K562 (cell line): ENCODE measurements at regions not wholly inside any gene's neighbourhood (a gene's known extent, or its start where the extent isn't known, plus 50 kb on each side); places are given as distances from the start of the nearest gene placed in this dataset.

ENCODE experiments used
- ATAC-seq: fragments of 200-7000 bp; cut with Tn5 transposase; 3 replicates; pipeline ENCODE4 v1.9.1; 2020; ENCODE audit warnings: moderate library complexity
- BruUV-seq: library from RNA; stranded (reverse); fragments of 400-500 nt; replicated peaks from 2 replicates; lab custom pipeline; 2021; lab: Mats Ljungman, UMichigan
- CTCF ChIA-PET: fragments of 300-600 bp; formaldehyde crosslinking; extraction: SDS; loops from one replicate; lab custom pipeline; 2021; ENCODE audit warnings: low intra/inter-chr PET ratio; lab: Yijun Ruan, JAX
- POLR2A ChIA-PET: fragments of 300-600, 350-650 bp; sonication (Branson Sonifier 250); formaldehyde crosslinking; extraction: SDS; loops from one replicate; lab custom pipeline; 2021; ENCODE audit warnings: antibody characterized with exemption, inconsistent platforms; lab: Yijun Ruan, JAX
- DNase-seq, 4 experiments: peaks; one replicate each; pipeline versions ENCODE4 v3.0.0 to v3.0.0-alpha.2; 2011 to 2018; ENCODE audit warnings: low spot score in 3 of 4, mixed read lengths in 3 of 4; ENCODE audit errors: extremely low read depth in 1 of 4
- FAIRE-seq: peaks from 2 replicates; lab custom pipeline; 2011; peaks lifted over from hg19 to GRCh38; lab: Jason Lieb, UNC
- H2AFZ ChIP-seq: 2 replicates; pipeline ENCODE4 v1.6.0; 2011; ENCODE audit warnings: low read depth, low read length, control low read depth, inconsistent platforms
- H3K27ac ChIP-seq: fragments of 200-600 bp; 3 replicates; pipeline ENCODE4 v1.8.0; 2011; ENCODE audit warnings: low read depth, mild to moderate bottlenecking, control low read depth, inconsistent platforms, low read length, moderate library complexity, mixed read lengths; ENCODE audit errors: extremely low read depth
- H3K27me3 ChIP-seq, 2 experiments: fragments of 300-600 bp in 1 of 2; 2 replicates in 1 of 2; 3 replicates in 1 of 2; pipeline versions ENCODE4 v1.6.0 to v1.8.0; 2011; ENCODE audit warnings: inconsistent platforms in 2 of 2, low read length in 2 of 2, mild to moderate bottlenecking in 1 of 2, mixed read lengths in 1 of 2, moderate library complexity in 1 of 2; ENCODE audit not compliant: control insufficient read depth in 2 of 2, insufficient read depth in 2 of 2
- H3K36me3 ChIP-seq: fragments of 300-600 bp; 3 replicates; pipeline ENCODE4 v1.8.0; 2011; ENCODE audit warnings: mild to moderate bottlenecking, low read length, inconsistent platforms; ENCODE audit not compliant: control insufficient read depth, insufficient read depth
- H3K4me1 ChIP-seq, 2 experiments: fragments of 200-600 bp in 1 of 2; replicated peaks in 1 of 2; 2 replicates in 1 of 2; 3 replicates in 1 of 2; pipeline versions ENCODE4 v1.5.1 to v1.8.0; 2011; ENCODE audit warnings: inconsistent platforms in 2 of 2, low read length in 2 of 2, mild to moderate bottlenecking in 1 of 2, mixed read lengths in 1 of 2, moderate library complexity in 1 of 2; ENCODE audit not compliant: control insufficient read depth in 2 of 2, insufficient read depth in 2 of 2
- H3K4me2 ChIP-seq: 2 replicates; pipeline ENCODE4 v1.6.1; 2011; ENCODE audit warnings: low read length, control low read depth, inconsistent platforms, mixed read lengths; ENCODE audit not compliant: insufficient read depth
- H3K4me3 ChIP-seq: fragments of 200-600 bp; sonication (generic), shearing (Covaris generic); 2 replicates; pipeline ENCODE4 v1.5.1; 2016; ENCODE audit warnings: control low read depth, inconsistent platforms
- H3K79me2 ChIP-seq: fragments of 200-600 bp; 3 replicates; pipeline ENCODE4 v1.8.0; 2011; ENCODE audit warnings: low read length, inconsistent platforms; ENCODE audit not compliant: control insufficient read depth, insufficient read depth
- H3K9ac ChIP-seq, 2 experiments: 2 replicates each; pipeline versions ENCODE4 v1.6.0 to v1.6.1; 2011; ENCODE audit warnings: low read depth in 2 of 2, low read length in 2 of 2, control low read depth in 1 of 2, inconsistent platforms in 1 of 2, mild to moderate bottlenecking in 1 of 2, mixed read lengths in 1 of 2; ENCODE audit not compliant: insufficient read depth in 1 of 2
- H3K9me1 ChIP-seq: one replicate; pipeline ENCODE4 v1.6.0; 2011; ENCODE audit warnings: inconsistent platforms, mild to moderate bottlenecking, low read length, moderate library complexity; ENCODE audit not compliant: control insufficient read depth, insufficient read depth
- H3K9me3 ChIP-seq: replicated peaks from 2 replicates; pipeline ENCODE4 v1.5.1; 2011; ENCODE audit warnings: low read depth, low read length, inconsistent platforms; ENCODE audit not compliant: control insufficient read depth, insufficient read depth
- H4K20me1 ChIP-seq: replicated peaks from 2 replicates; pipeline ENCODE4 v1.6.1; 2011; ENCODE audit warnings: low read length, inconsistent platforms, mixed read lengths; ENCODE audit not compliant: control insufficient read depth, insufficient read depth
- CCNT2 ChIP-seq: IDR thresholded peaks from 2 replicates; pipeline ENCODE4 v1.6.1; 2011; ENCODE audit warnings: borderline replicate concordance, low read depth, mild to moderate bottlenecking, moderate library complexity, mixed read lengths, low read length; ENCODE audit not compliant: insufficient read length; ENCODE audit errors: extremely low read depth
- EP300 ChIP-seq: IDR thresholded peaks from 2 replicates; pipeline ENCODE4 v1.6.1; 2012; ENCODE audit warnings: low read length, improper control_type of control experiment
- GTF2A2 ChIP-seq: IDR thresholded peaks from 2 replicates; pipeline ENCODE4 v1.6.1; 2016; ENCODE audit warnings: mild to moderate bottlenecking, missing genetic modification characterization, missing compliant biosample characterization
- MTF1 ChIP-seq: fragments of 250-450 bp; sonication (Bioruptor Pico); IDR thresholded peaks from 2 replicates; pipeline ENCODE4 v1.9.0; 2021; ENCODE audit warnings: moderate library complexity, mild to moderate bottlenecking, inconsistent platforms, borderline replicate concordance
- NR2C2 ChIP-seq, 2 experiments: fragments of 200-800 bp in 1 of 2; sonication (Bioruptor generic) in 1 of 2; sonication (generic) in 1 of 2; formaldehyde crosslinking in 1 of 2; IDR thresholded peaks; 2 replicates each; pipeline versions ENCODE4 v1.6.1 to v1.8.0; 2016 to 2022; ENCODE audit warnings: mild to moderate bottlenecking in 1 of 2, missing compliant biosample characterization in 1 of 2, missing genetic modification characterization in 1 of 2, missing genetic modification reagents in 1 of 2
- SAP30 ChIP-seq: fragments of 200-600 bp; sonication (generic); IDR thresholded peaks from 2 replicates; pipeline ENCODE4 v1.6.1; 2012; ENCODE audit warnings: borderline replicate concordance, low read depth, mild to moderate bottlenecking, moderate library complexity, low read length, control low read depth, inconsistent platforms; ENCODE audit not compliant: insufficient read depth, poor library complexity, severe bottlenecking
- SMAD3 ChIP-seq: fragments of 450-650 bp; formaldehyde crosslinking; conservative IDR thresholded peaks from 2 replicates; pipeline ENCODE4 v1.4.0; 2020; ENCODE audit warnings: mild to moderate bottlenecking
- TCF3 ChIP-seq: sonication (generic); formaldehyde crosslinking; IDR thresholded peaks from 2 replicates; pipeline ENCODE4 v1.4.0; 2020; ENCODE audit warnings: mild to moderate bottlenecking, missing genetic modification reagents
- ZNF197 ChIP-seq: fragments of 200-800 bp; sonication (Bioruptor generic); IDR thresholded peaks from 2 replicates; pipeline ENCODE4 v1.6.1; 2016; ENCODE audit warnings: low read depth, missing genetic modification characterization, missing compliant biosample characterization
- in situ Hi-C: fragments of 300-500 bp; cut with MboI; formaldehyde crosslinking; loops from 4 replicates; pipeline ENCODE4 v1.15.0; 2018; ENCODE audit warnings: inconsistent platforms, mixed read lengths
- intact Hi-C: fragments of 100-400 bp; cut with micrococcal nuclease; formaldehyde crosslinking; loops from 2 replicates; pipeline ENCODE4 v1.14.2; 2022
- TF ChIP-seq, protein P1 (sequence below), 2 experiments: fragments of 450-650 bp in 1 of 2; IDR thresholded peaks; 2 replicates each; pipeline ENCODE4 v1.6.1; 2011 to 2017; ENCODE audit warnings: low read depth in 2 of 2, antibody characterized with exemption in 1 of 2, borderline replicate concordance in 1 of 2, low read length in 1 of 2, mild to moderate bottlenecking in 1 of 2, mixed read lengths in 1 of 2; ENCODE audit not compliant: control insufficient read depth in 1 of 2
- TF ChIP-seq, protein P2 (sequence below): sonication (generic); formaldehyde crosslinking; IDR thresholded peaks from 2 replicates; pipeline ENCODE4 v1.8.0; 2022; ENCODE audit warnings: missing genetic modification reagents, mild to moderate bottlenecking, borderline replicate concordance
- TF ChIP-seq, protein P3 (sequence below): fragments of 200-400 bp; formaldehyde crosslinking; IDR thresholded peaks from 2 replicates; pipeline ENCODE4 v1.6.1; 2017; ENCODE audit warnings: mild to moderate bottlenecking, low read depth, low read length, moderate library complexity

DNA sequence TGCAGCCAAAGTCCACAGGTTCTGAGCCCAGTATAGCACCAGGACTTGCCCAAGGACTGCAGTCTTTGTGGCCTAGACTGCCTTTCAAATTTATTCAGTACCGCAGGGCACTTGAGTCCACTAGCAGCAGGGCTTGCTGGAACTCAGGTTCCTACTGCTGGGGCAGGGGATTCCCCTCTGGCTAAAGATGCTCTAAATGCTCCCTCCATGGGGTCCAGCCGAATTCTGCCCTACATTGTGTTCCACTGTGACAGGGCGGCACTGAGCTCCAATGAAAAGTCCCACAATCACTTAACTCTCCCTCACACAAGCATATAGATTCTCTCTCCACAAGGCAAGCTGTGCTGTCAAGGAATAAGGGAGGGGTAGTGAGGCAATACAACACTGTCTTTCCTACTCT lies 518.1 kb upstream of the VRK2 start (continued):
- TF ChIP-seq, protein P1, sequence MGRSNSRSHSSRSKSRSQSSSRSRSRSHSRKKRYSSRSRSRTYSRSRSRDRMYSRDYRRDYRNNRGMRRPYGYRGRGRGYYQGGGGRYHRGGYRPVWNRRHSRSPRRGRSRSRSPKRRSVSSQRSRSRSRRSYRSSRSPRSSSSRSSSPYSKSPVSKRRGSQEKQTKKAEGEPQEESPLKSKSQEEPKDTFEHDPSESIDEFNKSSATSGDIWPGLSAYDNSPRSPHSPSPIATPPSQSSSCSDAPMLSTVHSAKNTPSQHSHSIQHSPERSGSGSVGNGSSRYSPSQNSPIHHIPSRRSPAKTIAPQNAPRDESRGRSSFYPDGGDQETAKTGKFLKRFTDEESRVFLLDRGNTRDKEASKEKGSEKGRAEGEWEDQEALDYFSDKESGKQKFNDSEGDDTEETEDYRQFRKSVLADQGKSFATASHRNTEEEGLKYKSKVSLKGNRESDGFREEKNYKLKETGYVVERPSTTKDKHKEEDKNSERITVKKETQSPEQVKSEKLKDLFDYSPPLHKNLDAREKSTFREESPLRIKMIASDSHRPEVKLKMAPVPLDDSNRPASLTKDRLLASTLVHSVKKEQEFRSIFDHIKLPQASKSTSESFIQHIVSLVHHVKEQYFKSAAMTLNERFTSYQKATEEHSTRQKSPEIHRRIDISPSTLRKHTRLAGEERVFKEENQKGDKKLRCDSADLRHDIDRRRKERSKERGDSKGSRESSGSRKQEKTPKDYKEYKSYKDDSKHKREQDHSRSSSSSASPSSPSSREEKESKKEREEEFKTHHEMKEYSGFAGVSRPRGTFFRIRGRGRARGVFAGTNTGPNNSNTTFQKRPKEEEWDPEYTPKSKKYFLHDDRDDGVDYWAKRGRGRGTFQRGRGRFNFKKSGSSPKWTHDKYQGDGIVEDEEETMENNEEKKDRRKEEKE (IDR thresholded peaks at IDR 0.05; ENCODE audit: borderline replicate concordance in 1 of 2, control insufficient read depth in 1 of 2, low read depth in 2 of 2, low read length in 1 of 2): no peak
- TF ChIP-seq SMAD3 (CRISPR knock-in tag): no peak
- TF ChIP-seq, protein P2, sequence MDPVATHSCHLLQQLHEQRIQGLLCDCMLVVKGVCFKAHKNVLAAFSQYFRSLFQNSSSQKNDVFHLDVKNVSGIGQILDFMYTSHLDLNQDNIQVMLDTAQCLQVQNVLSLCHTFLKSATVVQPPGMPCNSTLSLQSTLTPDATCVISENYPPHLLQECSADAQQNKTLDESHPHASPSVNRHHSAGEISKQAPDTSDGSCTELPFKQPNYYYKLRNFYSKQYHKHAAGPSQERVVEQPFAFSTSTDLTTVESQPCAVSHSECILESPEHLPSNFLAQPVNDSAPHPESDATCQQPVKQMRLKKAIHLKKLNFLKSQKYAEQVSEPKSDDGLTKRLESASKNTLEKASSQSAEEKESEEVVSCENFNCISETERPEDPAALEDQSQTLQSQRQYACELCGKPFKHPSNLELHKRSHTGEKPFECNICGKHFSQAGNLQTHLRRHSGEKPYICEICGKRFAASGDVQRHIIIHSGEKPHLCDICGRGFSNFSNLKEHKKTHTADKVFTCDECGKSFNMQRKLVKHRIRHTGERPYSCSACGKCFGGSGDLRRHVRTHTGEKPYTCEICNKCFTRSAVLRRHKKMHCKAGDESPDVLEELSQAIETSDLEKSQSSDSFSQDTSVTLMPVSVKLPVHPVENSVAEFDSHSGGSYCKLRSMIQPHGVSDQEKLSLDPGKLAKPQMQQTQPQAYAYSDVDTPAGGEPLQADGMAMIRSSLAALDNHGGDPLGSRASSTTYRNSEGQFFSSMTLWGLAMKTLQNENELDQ (CRISPR knock-in tag): no peak
- TF ChIP-seq GTF2A2 (tag): no peak

DNA sequence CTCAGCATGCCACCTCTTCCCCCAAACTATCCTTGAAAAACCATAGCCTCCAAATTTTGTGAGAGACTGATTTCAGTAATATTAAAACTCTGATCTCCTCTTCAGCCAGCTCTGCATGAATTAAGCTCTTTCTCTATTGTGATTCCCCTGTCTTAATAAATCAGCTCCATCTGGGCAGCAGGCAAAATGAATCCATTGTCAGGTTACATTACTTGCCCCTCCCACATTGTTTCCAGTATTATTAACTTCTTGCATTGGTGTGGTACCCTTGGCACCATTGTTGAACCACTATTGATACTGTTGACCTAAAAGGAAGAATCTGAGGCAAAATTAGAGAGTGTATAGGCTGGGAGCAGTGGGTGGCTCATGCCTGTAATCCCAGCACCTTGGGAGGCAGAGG lies 512.2 kb upstream of the VRK2 start:
- intact Hi-C loops: no loop called here
- H2AFZ ChIP-seq: no peak overlapping the region
- no peak overlapping the region for H3K9ac ChIP-seq
- no peaks in the 10 kb centered on the region for H3K79me2 ChIP-seq
- H3K4me2 ChIP-seq: no peak overlapping the region
- no peak for DNase-seq
- CTCF ChIA-PET: no interaction called here
- H3K4me3 ChIP-seq: no peak overlapping the region
- H3K36me3 ChIP-seq: no peaks in the 10 kb centered on the region
- no TSS peak for BruUV-seq
- no peak overlapping the region for H3K27ac ChIP-seq
- no peak for TF ChIP-seq CCNT2
- TF ChIP-seq NR2C2 (CRISPR knock-in tag; IDR thresholded peaks at IDR 0.05): no peak
- no peak for TF ChIP-seq NR2C2 (tag; IDR thresholded peaks at IDR 0.05)
- TF ChIP-seq ZNF197: no peak
- TF ChIP-seq, protein P3, sequence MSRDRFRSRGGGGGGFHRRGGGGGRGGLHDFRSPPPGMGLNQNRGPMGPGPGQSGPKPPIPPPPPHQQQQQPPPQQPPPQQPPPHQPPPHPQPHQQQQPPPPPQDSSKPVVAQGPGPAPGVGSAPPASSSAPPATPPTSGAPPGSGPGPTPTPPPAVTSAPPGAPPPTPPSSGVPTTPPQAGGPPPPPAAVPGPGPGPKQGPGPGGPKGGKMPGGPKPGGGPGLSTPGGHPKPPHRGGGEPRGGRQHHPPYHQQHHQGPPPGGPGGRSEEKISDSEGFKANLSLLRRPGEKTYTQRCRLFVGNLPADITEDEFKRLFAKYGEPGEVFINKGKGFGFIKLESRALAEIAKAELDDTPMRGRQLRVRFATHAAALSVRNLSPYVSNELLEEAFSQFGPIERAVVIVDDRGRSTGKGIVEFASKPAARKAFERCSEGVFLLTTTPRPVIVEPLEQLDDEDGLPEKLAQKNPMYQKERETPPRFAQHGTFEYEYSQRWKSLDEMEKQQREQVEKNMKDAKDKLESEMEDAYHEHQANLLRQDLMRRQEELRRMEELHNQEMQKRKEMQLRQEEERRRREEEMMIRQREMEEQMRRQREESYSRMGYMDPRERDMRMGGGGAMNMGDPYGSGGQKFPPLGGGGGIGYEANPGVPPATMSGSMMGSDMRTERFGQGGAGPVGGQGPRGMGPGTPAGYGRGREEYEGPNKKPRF: no peak
- TF ChIP-seq MTF1 (CRISPR knock-in tag): no peak
- no peak for TF ChIP-seq SAP30
- TF ChIP-seq EP300: no peak
- TF ChIP-seq GTF2A2 (tag): no peak
- TF ChIP-seq TCF3 (CRISPR knock-in tag): no peak
- TF ChIP-seq, all 486 proteins: peak for 0
- H3K9me3 ChIP-seq: no peaks in the 10 kb centered on the region
- POLR2A ChIA-PET: interaction anchor here (0.7 kb wide), 1 partner anchor 788 kb away, joined by 3 read pairs; no protein-coding TSS in a partner anchor
- ATAC-seq (no peak), FAIRE-seq (no peak)
- H4K20me1 ChIP-seq: no peaks in the 10 kb centered on the region
- no peaks in the 10 kb centered on the region for H3K9me1 ChIP-seq
- H3K4me1 ChIP-seq: no peaks in the 10 kb centered on the region
- in situ Hi-C loops: no loop called here
- H3K27me3 ChIP-seq: no peaks in the 10 kb centered on the region
